PC-9 (cell line): ENCODE measurements at regions not wholly inside any gene's neighbourhood (a gene's known extent, or its start where the extent isn't known, plus 50 kb on each side); places are given as distances from the start of the nearest gene placed in this dataset.

ENCODE experiments used
- EZH2 ChIP-seq: fragments of 200-600 bp; sonication (generic); IDR thresholded peaks from 2 replicates; pipeline ENCODE4 v1.8.0; 2017; ENCODE audit warnings: antibody characterized with exemption, low read depth
- TF ChIP-seq, protein P1 (sequence below): fragments of 200-600 bp; sonication (generic); conservative IDR thresholded peaks from 2 replicates; pipeline ENCODE4 v1.6.1; 2017; ENCODE audit warnings: mixed run types, antibody characterized with exemption, mild to moderate bottlenecking, moderate library complexity

DNA sequence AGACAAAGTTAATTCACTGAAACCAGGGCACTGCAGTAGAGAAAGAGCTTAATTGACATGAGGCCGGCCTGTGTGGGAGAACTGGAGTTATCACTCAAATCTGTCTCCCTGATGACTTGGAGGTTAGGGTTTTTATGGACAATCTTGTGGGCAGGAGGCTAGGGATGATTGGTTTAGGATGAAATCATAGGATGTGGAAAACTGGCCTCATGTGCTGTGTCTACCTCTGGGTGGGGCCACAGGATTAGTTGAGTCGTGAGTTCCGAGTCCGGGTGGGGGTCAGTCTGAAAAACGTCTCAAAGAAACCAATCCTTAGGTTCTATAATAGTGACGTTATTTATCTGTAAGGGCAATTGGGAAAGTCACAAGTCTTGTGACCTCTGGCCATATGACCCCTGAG, 68.1 kb downstream of the UCHL1 start:
- no peak for TF ChIP-seq EZH2
- TF ChIP-seq, protein P1, sequence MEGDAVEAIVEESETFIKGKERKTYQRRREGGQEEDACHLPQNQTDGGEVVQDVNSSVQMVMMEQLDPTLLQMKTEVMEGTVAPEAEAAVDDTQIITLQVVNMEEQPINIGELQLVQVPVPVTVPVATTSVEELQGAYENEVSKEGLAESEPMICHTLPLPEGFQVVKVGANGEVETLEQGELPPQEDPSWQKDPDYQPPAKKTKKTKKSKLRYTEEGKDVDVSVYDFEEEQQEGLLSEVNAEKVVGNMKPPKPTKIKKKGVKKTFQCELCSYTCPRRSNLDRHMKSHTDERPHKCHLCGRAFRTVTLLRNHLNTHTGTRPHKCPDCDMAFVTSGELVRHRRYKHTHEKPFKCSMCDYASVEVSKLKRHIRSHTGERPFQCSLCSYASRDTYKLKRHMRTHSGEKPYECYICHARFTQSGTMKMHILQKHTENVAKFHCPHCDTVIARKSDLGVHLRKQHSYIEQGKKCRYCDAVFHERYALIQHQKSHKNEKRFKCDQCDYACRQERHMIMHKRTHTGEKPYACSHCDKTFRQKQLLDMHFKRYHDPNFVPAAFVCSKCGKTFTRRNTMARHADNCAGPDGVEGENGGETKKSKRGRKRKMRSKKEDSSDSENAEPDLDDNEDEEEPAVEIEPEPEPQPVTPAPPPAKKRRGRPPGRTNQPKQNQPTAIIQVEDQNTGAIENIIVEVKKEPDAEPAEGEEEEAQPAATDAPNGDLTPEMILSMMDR, result no peak
